H1 (cell line): ENCODE measurements at regions not wholly inside any gene's neighbourhood (a gene's known extent, or its start where the extent isn't known, plus 50 kb on each side); places are given as distances from the start of the nearest gene placed in this dataset.

Experiments
- CTCF ChIA-PET: fragments of 300-600 bp; sonication (Branson Sonifier 250); formaldehyde crosslinking; loops from one replicate; lab custom pipeline; 2021; ENCODE audit not compliant: partially characterized antibody; lab: Charles Lee
- POLR2A ChIA-PET: fragments of 300-600 bp; sonication (Branson Sonifier 250); formaldehyde crosslinking; loops from one replicate; lab custom pipeline; 2021; ENCODE audit warnings: inconsistent platforms; ENCODE audit not compliant: partially characterized antibody; lab: Charles Lee
- DNase-seq, 2 experiments: peaks; one replicate each; pipeline versions ENCODE4 v3.0.0 to v3.0.0-alpha.2; 2010 to 2022; ENCODE audit warnings: low spot score in 2 of 2, low read depth in 1 of 2, mixed read lengths in 1 of 2
- FAIRE-seq: peaks from 2 replicates; lab custom pipeline; 2011; peaks lifted over from hg19 to GRCh38; lab: Jason Lieb, UNC
- H2AFZ ChIP-seq: 2 replicates; pipeline ENCODE4 v1.8.1; 2012; ENCODE audit warnings: low read length, inconsistent platforms
- H2AK5ac ChIP-seq: 2 replicates; pipeline ENCODE4 v1.6.1; 2013; ENCODE audit warnings: low read depth, low read length
- H2BK120ac ChIP-seq: replicated peaks from 2 replicates; pipeline ENCODE3; 2013; ENCODE audit warnings: low read depth, low read length, inconsistent platforms
- H2BK12ac ChIP-seq: 2 replicates; pipeline ENCODE4 v1.6.1; 2013; ENCODE audit warnings: low read depth, low read length
- H2BK15ac ChIP-seq: 2 replicates; pipeline ENCODE4 v1.6.1; 2013; ENCODE audit warnings: low read length
- H2BK20ac ChIP-seq: 2 replicates; pipeline ENCODE4 v1.6.1; 2013; ENCODE audit warnings: low read length
- H2BK5ac ChIP-seq: 2 replicates; pipeline ENCODE4 v1.6.1; 2013; ENCODE audit warnings: low read depth, low read length
- H3K14ac ChIP-seq: 2 replicates; pipeline ENCODE4 v1.6.1; 2013; ENCODE audit warnings: inconsistent platforms; ENCODE audit not compliant: insufficient read length
- H3K18ac ChIP-seq: 2 replicates; pipeline ENCODE4 v1.6.1; 2013; ENCODE audit warnings: low read length; ENCODE audit errors: extremely low read depth
- H3K23ac ChIP-seq: 2 replicates; pipeline ENCODE4 v1.6.1; 2013; ENCODE audit warnings: inconsistent platforms; ENCODE audit not compliant: insufficient read length
- H3K23me2 ChIP-seq: 2 replicates; pipeline ENCODE4 v1.6.1; 2013; ENCODE audit warnings: low read depth, low read length
- H3K27ac ChIP-seq: 2 replicates; pipeline ENCODE4 v1.6.1; 2011; ENCODE audit warnings: low read depth, low read length, inconsistent platforms
- H3K27me3 ChIP-seq, 4 experiments: replicated peaks in 1 of 4; 1 replicate in 1 of 4; 2 replicates in 3 of 4; pipeline versions ENCODE4 v1.6.1 to v1.8.1; 2011 to 2013; ENCODE audit warnings: low read length in 3 of 4, mild to moderate bottlenecking in 3 of 4, inconsistent platforms in 2 of 4, mixed read lengths in 2 of 4, moderate library complexity in 1 of 4; ENCODE audit not compliant: control insufficient read depth in 3 of 4, insufficient read depth in 3 of 4; ENCODE audit errors: extremely low read depth in 1 of 4
- H3K36me3 ChIP-seq, 4 experiments: 2 replicates each; pipeline versions ENCODE4 v1.6.1 to v1.8.1; 2011 to 2013; ENCODE audit warnings: mild to moderate bottlenecking in 4 of 4, low read length in 3 of 4, moderate library complexity in 2 of 4, control low read depth in 1 of 4, inconsistent platforms in 1 of 4; ENCODE audit not compliant: insufficient read depth in 4 of 4, control insufficient read depth in 2 of 4
- H3K4ac ChIP-seq: replicated peaks from 2 replicates; pipeline ENCODE3; 2013; ENCODE audit warnings: low read length, low read depth, mixed read lengths, inconsistent platforms; ENCODE audit not compliant: insufficient read length
- H3K4me1 ChIP-seq, 4 experiments: replicated peaks in 1 of 4; 1 replicate in 1 of 4; 2 replicates in 3 of 4; pipeline versions ENCODE4 v1.6.1 to v1.8.1; 2011 to 2013; ENCODE audit warnings: low read length in 3 of 4, inconsistent platforms in 2 of 4, mixed read lengths in 1 of 4; ENCODE audit not compliant: insufficient read depth in 4 of 4, control insufficient read depth in 3 of 4
- H3K4me2 ChIP-seq, 2 experiments: 2 replicates each; pipeline versions ENCODE4 v1.6.1 to v1.8.1; 2011 to 2013; ENCODE audit warnings: low read depth in 2 of 2, low read length in 2 of 2, control low read depth in 1 of 2, inconsistent platforms in 1 of 2, mild to moderate bottlenecking in 1 of 2; ENCODE audit not compliant: insufficient read depth in 1 of 2
- H3K4me3 ChIP-seq, 4 experiments: fragments of 200-600, 300-600 bp in 1 of 4; sonication (generic), shearing (Covaris generic), sonication (Bioruptor Twin) in 1 of 4; 2 replicates each; pipeline versions ENCODE4 v1.5.1 to v1.8.1; 2011 to 2016; ENCODE audit warnings: low read length in 4 of 4, low read depth in 3 of 4, control low read depth in 2 of 4, inconsistent platforms in 2 of 4, mild to moderate bottlenecking in 2 of 4, mixed read lengths in 1 of 4, moderate library complexity in 1 of 4; ENCODE audit not compliant: insufficient read depth in 2 of 4; ENCODE audit errors: extremely low read depth in 1 of 4
- H3K56ac ChIP-seq: replicated peaks from 2 replicates; pipeline ENCODE3; 2013; ENCODE audit warnings: low read depth, mild to moderate bottlenecking, mixed read lengths, low read length, inconsistent platforms; ENCODE audit not compliant: insufficient read length
- H3K79me1 ChIP-seq: 2 replicates; pipeline ENCODE4 v1.6.1; 2013; ENCODE audit warnings: low read depth, low read length, control low read depth
- H3K79me2 ChIP-seq, 2 experiments: 2 replicates each; pipeline versions ENCODE4 v1.6.1 to v1.8.1; 2012 to 2013; ENCODE audit warnings: low read length in 2 of 2, mild to moderate bottlenecking in 2 of 2, inconsistent platforms in 1 of 2; ENCODE audit not compliant: insufficient read depth in 2 of 2, control insufficient read depth in 1 of 2
- H3K9ac ChIP-seq, 4 experiments: replicated peaks in 1 of 4; 1 replicate in 1 of 4; 2 replicates in 3 of 4; pipeline versions ENCODE4 v1.6.1 to v1.8.1; 2011 to 2013; ENCODE audit warnings: low read depth in 3 of 4, low read length in 3 of 4, control low read depth in 2 of 4, mild to moderate bottlenecking in 2 of 4, moderate library complexity in 2 of 4, inconsistent platforms in 1 of 4; ENCODE audit errors: extremely low read depth in 1 of 4
- H3K9me3 ChIP-seq, 2 experiments: 2 replicates each; pipeline versions ENCODE4 v1.6.1 to v1.8.1; 2012 to 2013; ENCODE audit warnings: mild to moderate bottlenecking in 2 of 2, moderate library complexity in 2 of 2, control low read depth in 1 of 2, inconsistent platforms in 1 of 2, low read depth in 1 of 2, low read length in 1 of 2, mixed read lengths in 1 of 2; ENCODE audit not compliant: insufficient read depth in 2 of 2
- H4K20me1 ChIP-seq, 2 experiments: replicated peaks in 1 of 2; 2 replicates each; pipeline versions ENCODE3 to v1.8.1; 2011 to 2013; ENCODE audit warnings: inconsistent platforms in 2 of 2, low read length in 2 of 2, mild to moderate bottlenecking in 1 of 2; ENCODE audit not compliant: insufficient read depth in 2 of 2, control insufficient read depth in 1 of 2
- H4K5ac ChIP-seq: 2 replicates; pipeline ENCODE4 v1.6.1; 2013; ENCODE audit warnings: low read length, low read depth, mixed read lengths, inconsistent platforms; ENCODE audit not compliant: insufficient read length
- H4K8ac ChIP-seq: 2 replicates; pipeline ENCODE4 v1.8.0; 2013; ENCODE audit warnings: mild to moderate bottlenecking, moderate library complexity, low read length, inconsistent platforms; ENCODE audit not compliant: insufficient read depth; ENCODE audit errors: extremely low read depth
- H4K91ac ChIP-seq: replicated peaks from 2 replicates; pipeline ENCODE3; 2013; ENCODE audit warnings: low read length, mixed read lengths, inconsistent platforms; ENCODE audit not compliant: insufficient read length
- GABPA ChIP-seq: IDR thresholded peaks from 2 replicates; pipeline ENCODE4 v1.6.1; 2011; ENCODE audit warnings: mild to moderate bottlenecking, low read length, moderate library complexity, borderline replicate concordance; ENCODE audit not compliant: insufficient read depth
- TEAD4 ChIP-seq: IDR thresholded peaks from 2 replicates; pipeline ENCODE4 v1.6.1; 2012; ENCODE audit warnings: low read depth, low read length, inconsistent platforms, mixed read lengths
- WGBS, 2 experiments: shearing (Covaris generic) in 1 of 2; methylation state at CpG; one replicate each; pipeline versions ENCODE4 v1.1.6 to v1.1.7; 2013 to 2015; ENCODE audit warnings: low lambda C conversion rate in 2 of 2, mixed read lengths in 2 of 2, inconsistent platforms in 1 of 2, low coverage in 1 of 2, missing lambda C conversion rate in 1 of 2; ENCODE audit not compliant: insufficient replicate concordance in 2 of 2, insufficient coverage in 1 of 2, insufficient read length in 1 of 2; ENCODE audit errors: extremely low coverage in 1 of 2, missing lambda C conversion rate in 1 of 2; 5-methylcytosine and 5-hydroxymethylcytosine counted together

GRCh38 chr4:125526420-125526819 lies 211.7 kb downstream of the FAT4 start:
- Histone ChIP-seq H3K9me3 (no peaks in the 10 kb centered on the region), H4K8ac (no peak overlapping the region), H2AFZ (no peak overlapping the region), H4K5ac (no peak overlapping the region), H3K79me2 (no peaks in the 10 kb centered on the region), H2BK120ac (no peak overlapping the region), H4K91ac (no peak overlapping the region), H2BK15ac (no peak overlapping the region), H3K23ac (no peak overlapping the region), H4K20me1 (no peaks in the 10 kb centered on the region), H3K27ac (no peak overlapping the region), H3K9ac (no peak overlapping the region), H3K18ac (no peak overlapping the region), H3K4me3 (no peak overlapping the region), H2BK5ac (no peak overlapping the region), H3K4me2 (no peak overlapping the region), H3K23me2 (no peaks in the 10 kb centered on the region), H3K14ac (no peak overlapping the region), H2AK5ac (no peak overlapping the region), H2BK20ac (no peak overlapping the region), H3K79me1 (no peaks in the 10 kb centered on the region), H3K4me1 (peaks cover 0 to 1% (median 0%) of the 10 kb centered on the region in 4 experiments; a peak in 1 of 7 replicates), H2BK12ac (no peak overlapping the region), H3K4ac (no peak overlapping the region), H3K56ac (no peak overlapping the region), H3K36me3 (no peaks in the 10 kb centered on the region), H3K27me3 (no peaks in the 10 kb centered on the region)
- FAIRE-seq (no peak), DNase-seq (no peak)
- TF ChIP-seq TEAD4 (0 out of 2 replicates have a peak, but pooled peaks have one; percentile 6), GABPA (no peak)
- ChIA-PET POLR2A (no interaction called here), CTCF (interaction anchor here (0.6 to 1.1 kb wide), 3 partner anchors 11 to 529 kb away, joined by 3 to 4 read pairs (median 4); no protein-coding TSS in a partner anchor)
- 96% methylated on average over 2 of the region's 2 CpGs; no CpG with 5 or more reads in 1 of the 2 experiments for WGBS, 2 experiments
